ENCODE measurements at regions not wholly inside any gene's neighbourhood (a gene's known extent, or its start where the extent isn't known, plus 50 kb on each side); places are given as distances from the start of the nearest gene placed in this dataset.

DNA sequence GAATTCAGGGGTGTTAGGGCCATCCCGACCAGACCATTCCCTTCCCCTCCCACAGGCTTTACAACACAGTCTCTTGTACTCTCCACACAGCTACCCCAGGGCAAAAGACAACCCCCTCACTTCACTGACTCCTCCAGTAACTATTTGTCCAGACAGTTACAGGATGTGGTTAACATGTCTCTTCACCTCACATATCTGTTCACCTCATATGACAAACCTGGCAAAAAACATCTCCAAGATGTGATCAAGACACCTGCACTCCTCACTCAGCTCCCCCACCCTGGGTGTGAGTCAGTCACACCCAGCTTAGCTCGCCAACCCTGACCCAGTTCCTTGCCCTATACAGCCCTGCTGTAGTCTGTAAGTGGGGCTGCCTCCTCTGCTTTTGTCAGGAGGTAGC, 490.5 kb upstream of the CHRM3 start:
- DNase-seq = no peak

GRCh38 chr1:238892612-238893011, 493.8 kb upstream of the CHRM3 start:
- no peak for DNase-seq

GRCh38 chr1:238861342-238862066, 524.9 kb upstream of the CHRM3 start:
- no peak for DNase-seq

- no peak for DNase-seq
Measured at GRCh38 chr1:238833919-238834318, 552.4 kb upstream of the CHRM3 start.

GRCh38 chr1:238832106-238832505, 554.3 kb upstream of the CHRM3 start:
- no peak for DNase-seq

DNA sequence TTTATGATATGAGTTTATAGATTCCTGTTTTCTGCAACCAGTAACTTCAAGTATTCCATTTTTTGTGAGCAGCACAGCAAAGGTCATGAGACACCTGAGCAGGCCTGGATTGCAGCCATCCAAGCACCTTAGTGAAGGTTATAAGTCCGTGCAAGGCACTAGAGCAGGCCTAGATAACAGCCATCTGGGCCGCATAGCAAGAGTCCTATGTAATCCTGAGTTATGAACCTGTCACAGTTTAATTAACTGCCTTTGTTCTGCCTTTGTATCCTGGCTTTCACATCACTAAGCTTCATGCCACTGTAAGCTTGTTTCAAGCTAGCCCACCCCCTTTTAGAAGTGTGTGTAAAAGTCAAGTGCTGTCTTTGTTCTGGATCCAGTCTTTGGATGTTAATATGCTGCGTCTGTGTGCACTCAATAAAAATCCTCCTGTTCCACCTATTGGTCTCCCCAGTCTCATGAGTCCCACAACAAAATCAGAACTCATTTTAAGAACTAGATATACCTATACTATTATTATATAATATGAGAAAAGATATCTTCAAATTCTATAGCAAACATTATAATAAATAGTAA, 556.2 kb upstream of the CHRM3 start:
- DNase-seq = peak; percentile 63

- DNase-seq = no peak
Measured at GRCh38 chr1:238826891-238827290, 559.5 kb upstream of the CHRM3 start.

DNA sequence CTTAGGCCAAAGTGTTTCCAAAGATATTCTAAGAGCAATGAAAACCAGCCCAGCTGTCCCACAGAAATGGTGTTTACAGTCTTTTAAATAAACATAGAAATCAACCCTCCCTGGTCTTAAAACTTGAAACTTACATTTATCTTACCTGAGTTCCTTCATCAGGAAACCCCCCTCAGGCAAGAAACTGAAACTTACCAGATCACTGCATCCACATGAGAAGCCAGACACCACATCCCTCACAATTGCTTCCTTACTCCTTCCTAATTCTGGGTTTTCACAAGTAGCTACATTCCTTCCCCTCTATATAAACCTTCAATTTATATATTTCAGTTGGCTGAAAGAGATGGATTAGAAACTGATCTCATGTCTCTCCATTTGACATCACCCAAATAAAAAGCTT, 563.0 kb upstream of the CHRM3 start:
- DNase-seq = no peak

DNA sequence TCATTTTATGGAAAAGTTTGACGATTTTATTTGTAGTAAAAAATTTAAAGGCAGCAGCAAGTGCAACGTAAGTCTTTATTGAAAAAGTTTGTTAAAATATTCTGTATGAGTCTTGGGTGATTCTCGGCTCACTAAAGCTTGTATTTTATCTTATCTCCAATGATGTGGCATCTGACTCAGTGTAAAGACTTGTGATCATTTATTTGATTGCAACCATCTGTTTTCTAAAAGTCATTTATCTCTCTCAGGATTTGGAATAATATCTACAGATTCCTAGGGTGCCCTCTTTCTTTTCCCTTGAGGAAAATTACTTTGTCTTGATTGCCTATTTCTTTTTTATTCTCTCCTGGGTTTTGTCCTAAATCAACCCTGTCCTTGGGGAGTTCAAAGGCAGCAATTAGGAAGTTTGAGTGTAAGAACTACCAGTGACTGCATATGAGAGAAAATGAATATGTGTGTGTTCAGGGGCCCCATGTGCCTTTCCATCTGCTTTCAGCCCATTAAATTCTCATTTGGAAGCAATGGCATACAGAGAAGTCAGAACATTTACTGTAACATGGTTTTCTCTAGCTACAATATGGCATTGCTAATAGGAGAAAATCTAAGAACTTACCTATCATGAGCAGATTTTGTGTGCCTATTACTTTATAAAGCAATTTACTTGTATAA, 575.0 kb upstream of the CHRM3 start:
- no peak for DNase-seq

DNA sequence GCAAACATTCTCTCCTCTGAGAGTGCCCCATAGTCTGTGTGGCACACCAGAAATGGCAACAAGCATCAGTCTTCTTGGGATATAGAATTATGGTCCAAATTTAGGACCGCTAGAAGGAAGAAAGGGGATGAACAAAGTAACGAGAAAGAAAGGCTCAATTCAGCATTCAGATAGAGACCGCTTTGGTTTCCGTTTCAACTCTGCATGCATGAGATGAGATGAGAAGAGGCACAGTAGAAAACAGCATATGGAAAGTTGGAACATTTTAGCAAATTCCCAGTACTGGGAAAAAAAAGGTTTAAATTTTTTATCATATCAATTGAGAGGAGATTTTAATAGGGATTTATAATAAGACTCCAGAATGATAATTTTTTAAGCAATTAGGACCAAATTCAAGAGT, 595.5 kb upstream of the CHRM3 start:
- DNase-seq = no peak

DNA sequence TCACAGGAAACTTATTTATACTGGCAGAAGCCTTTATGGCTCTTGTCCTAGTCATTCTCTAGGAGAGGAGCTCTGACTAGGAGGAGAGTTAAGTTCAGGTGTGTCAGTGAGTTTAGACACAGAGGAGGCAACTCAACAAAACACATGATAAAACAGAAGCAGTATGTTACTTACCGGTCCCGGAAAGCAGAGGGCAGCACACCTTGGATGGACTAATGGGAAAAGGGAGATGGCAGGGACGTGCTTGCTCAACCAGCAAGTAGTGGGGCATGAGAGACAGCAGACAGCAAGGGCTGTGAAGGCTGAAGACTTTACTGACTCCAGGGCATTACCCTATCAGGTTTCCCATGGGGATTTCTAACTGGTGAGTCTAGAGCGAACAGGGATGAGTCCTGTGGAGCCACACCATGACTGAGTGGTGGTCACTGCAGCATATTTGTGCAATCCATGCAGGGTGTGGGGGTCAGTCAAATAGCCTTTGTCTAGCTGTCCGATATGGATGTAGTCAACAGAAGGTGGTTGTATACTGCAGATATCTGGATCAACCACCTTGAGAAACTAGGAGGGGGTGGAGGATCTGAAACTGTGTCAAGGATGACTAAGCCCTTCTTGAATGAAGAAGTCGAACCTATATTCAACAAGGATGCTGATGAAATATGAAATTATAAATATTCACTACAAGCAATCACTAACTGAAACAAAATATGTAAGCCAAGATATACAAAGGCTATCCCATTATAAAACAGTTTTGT, 596.3 kb upstream of the CHRM3 start:
- peak; percentile 8 for DNase-seq

DNA sequence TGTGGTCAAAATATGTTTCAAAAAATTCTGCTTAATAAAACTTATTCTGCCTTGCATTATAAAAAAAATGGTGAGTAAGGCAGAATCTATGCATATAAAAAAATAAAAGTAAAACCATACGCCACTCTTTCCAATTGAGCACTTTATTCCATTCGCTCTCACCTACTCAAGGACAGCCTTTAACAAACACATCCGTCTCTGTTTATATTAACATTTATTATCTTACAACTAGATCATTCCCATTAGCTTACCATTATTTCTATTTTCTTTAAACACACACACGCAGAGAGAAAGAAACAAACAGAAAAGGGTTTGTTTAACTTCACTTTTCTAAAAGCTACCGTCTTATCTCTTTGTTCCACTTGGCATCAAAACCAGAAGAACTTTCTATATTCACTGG, 598.9 kb upstream of the CHRM3 start:
- no peak for DNase-seq

DNA sequence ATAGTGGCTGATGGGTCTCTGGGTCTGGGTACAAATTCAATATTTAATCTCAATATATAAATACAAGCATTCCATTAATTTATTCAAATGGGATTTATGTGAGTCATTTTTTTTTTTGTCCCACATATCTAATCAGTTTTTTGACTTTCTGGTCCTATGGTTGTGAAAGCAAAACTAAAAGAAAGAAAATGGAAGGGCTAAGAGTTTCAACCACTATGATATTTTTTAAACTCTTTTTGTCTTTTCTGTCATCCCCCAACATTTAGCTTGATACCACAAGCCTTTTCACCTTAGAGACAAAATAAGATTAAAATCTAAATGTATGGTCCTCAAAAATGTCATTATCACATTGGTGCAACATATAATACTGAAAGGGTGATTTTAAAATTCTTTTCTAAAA, 602.7 kb upstream of the CHRM3 start:
- no peak for DNase-seq

DNA sequence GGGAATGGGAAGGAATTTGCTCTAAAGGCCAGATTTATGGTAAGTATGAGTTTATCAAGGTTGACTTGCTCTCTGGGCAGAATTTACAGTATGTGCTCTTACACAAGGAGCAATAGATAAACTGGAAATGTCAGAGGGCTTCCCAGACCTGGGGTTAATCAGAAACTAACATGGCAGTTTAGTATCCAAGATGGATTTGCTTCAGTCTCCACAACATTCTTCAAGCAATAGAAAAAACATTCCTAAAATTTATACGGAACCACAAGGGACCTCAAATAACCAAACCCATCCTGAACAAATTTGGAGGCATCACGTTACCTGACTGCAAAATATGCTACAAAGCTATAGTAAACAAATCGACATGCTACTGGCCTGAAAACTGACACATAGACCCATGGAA, 606.7 kb upstream of the CHRM3 start:
- no peak for DNase-seq

- no peak for DNase-seq
Measured at GRCh38 chr1:238778113-238778512, 608.3 kb upstream of the CHRM3 start.

DNA sequence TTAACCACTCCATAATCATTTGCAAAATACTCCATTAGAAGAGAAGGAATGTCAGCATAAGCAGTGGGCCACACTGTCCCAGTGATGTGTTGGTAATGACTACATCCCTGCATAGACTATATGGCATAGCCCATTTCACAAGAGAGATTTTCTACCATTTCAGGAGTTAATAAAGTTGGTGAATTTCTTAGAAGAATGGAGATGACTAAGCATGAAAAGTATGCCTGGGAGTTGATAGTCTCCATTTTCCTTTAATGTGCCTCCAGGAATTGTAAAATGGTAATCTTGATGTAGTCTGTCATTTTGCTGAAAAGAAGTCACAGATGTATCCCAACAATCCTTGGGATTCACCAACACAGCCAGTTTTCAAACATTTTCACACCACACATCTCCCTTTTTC, 608.8 kb upstream of the CHRM3 start:
- DNase-seq = no peak

DNA sequence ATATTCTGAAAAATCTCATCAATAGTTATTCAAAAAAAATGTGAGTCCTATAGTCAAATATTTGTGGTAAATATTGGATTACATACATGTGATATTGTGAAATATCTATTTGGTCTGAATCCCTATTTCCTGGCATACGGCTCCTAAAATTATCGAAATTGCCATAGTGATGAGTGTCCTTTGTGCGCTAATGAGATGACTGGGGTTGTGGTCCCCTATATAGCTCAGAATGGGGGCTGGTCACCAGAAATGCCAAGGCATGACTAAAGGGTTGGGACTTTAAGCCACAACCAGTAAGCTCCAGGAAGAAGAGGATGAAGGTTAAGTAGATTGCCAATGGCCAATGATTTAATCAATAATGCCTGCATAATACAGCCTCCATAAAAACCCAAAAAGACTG, 610.2 kb upstream of the CHRM3 start:
- no peak for DNase-seq

DNA sequence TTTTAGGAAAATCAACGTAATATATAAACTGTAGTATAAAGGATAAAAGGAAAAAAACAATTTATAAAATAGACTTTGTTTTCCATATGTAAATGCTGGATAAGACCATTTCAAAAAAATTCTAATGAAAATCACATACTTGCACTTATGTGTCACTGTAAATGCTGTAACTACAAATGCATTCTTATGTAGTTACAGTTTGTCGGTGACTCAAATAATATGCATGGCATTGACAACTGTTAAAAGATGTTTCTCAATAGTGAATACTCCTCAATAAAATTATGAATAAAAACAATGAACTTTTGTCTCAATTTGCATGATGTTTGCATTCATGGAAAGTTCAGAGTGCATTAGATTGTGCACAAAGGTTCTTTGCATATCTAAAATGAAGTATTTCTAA, 614.0 kb upstream of the CHRM3 start:
- no peak for DNase-seq

GRCh38 chr1:238767321-238767720, 619.0 kb upstream of the CHRM3 start:
- no peak for DNase-seq

DNA sequence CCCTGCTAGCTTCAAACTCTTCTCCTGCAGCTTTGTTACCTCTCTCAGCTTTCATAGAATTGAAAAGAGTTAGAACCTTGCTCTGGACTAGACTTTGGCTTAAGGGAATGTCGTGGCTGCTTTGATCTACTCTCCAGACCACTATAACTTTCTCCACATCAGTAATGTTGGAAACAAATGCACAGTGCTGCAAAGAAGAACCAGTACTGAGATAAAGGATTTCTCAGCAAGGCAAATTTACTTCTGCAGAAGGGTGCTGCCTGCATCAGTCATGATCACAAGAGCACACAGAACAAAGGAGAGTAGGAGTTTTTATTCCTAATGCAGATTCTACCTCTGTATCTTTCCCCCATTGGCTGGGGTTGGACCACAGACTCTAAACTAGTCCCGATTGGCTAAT, 621.6 kb upstream of the CHRM3 start:
- DNase-seq = no peak

- no peak for DNase-seq
Measured at GRCh38 chr1:238753252-238753651, 633.1 kb upstream of the CHRM3 start.

DNA sequence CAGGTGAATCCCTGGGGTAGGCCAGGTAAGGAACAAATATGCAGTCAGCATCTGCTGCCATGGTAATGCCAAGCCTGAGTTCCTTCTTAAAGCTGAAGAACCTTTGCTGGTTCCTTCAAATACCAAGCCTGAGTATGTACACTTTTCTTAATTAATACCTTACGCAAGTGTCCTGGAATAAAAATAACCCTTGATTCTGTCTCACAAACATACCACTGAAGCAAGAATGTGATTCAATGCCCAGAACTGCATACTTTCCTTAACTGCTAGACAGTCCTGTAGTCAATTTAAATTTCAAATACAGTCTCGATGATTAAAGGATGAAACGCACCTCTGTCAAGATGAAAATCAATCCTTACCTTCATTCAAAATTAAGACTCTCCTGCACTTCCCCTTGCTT, 634.0 kb upstream of the CHRM3 start:
- DNase-seq = no peak

DNA sequence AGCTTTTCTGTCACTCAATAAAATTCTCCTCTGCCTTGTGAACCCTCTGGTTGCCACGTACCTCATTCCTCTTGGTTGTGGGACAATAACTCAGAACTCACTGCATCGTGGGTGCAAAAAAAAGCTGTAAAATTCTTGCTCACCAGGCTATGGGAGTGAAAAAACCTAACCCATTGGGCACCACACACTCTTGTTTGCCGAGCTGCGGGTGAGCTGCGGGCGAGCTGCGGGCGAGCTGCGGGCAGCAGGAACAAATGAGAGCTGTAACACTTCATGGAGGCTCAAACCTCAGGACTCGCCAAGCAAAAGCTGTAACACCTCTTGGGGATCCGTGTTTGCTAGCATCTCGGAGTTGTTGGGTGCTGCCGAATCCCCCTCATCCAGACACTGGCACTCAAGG, 641.3 kb upstream of the CHRM3 start:
- no peak for DNase-seq

DNA sequence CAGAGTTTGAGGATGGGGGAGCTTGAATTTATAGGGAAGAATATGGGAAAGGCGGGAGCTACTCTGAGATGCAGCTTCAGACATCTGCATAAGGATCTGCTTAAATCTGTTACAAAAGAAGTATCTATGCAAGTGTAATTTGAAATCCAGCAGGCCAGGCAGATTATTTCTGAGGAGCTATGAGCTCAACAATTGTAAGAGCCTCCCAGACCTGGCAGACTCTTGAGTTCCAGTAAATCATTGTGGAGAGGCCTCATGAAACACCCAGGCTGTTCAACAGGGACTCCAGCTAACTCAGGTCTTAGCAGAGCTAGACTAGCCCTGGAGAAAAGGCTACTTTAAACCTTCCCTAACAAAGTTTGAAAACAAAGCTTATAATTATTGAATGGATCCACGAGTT, 647.5 kb upstream of the CHRM3 start:
- DNase-seq = peak; percentile 20

All from NCI-H82 (cell line).